Fibroblast of the aortic adventitia (primary cell): ENCODE measurements at regions not wholly inside any gene's neighbourhood (a gene's known extent, or its start where the extent isn't known, plus 50 kb on each side); places are given as distances from the start of the nearest gene placed in this dataset.

Source experiments
- DNase-seq: peaks from one replicate; pipeline ENCODE4 v3.0.0-alpha.2; 2010; ENCODE audit warnings: low read depth
- H3K4me3 ChIP-seq: 2 replicates; pipeline ENCODE4 v1.5.1; 2011; ENCODE audit warnings: low read depth, mild to moderate bottlenecking, control low read depth, low read length, moderate library complexity
- TF ChIP-seq, protein P1 (sequence below): IDR thresholded peaks from 2 replicates; pipeline ENCODE4 v1.5.1; 2011; ENCODE audit warnings: mild to moderate bottlenecking, low read length, control low read depth, inconsistent platforms; ENCODE audit not compliant: insufficient read depth

DNA sequence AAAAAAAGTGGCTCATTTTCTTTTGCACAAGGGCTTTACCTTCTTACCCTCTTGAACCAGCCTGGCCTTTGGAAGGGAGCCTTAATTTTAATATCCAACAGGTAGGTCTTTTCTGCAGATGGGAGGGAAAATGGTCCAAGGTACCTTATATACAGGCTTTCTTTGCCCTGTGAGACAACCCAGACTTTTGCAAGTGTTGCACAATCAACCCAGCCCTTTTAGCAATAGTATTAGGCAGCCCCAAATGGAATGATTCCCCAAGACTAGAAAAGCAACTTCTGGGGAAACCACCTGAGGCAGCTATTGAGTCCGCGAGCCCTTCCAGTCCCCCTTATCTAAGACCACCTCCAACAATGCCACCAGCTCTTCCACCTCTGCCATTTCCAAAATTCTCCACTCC is 1138.3 kb downstream of the XPNPEP1 start:
- TF ChIP-seq, protein P1, sequence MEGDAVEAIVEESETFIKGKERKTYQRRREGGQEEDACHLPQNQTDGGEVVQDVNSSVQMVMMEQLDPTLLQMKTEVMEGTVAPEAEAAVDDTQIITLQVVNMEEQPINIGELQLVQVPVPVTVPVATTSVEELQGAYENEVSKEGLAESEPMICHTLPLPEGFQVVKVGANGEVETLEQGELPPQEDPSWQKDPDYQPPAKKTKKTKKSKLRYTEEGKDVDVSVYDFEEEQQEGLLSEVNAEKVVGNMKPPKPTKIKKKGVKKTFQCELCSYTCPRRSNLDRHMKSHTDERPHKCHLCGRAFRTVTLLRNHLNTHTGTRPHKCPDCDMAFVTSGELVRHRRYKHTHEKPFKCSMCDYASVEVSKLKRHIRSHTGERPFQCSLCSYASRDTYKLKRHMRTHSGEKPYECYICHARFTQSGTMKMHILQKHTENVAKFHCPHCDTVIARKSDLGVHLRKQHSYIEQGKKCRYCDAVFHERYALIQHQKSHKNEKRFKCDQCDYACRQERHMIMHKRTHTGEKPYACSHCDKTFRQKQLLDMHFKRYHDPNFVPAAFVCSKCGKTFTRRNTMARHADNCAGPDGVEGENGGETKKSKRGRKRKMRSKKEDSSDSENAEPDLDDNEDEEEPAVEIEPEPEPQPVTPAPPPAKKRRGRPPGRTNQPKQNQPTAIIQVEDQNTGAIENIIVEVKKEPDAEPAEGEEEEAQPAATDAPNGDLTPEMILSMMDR: no peak
- no peak for DNase-seq
- H3K4me3 ChIP-seq: no peak overlapping the region

DNA sequence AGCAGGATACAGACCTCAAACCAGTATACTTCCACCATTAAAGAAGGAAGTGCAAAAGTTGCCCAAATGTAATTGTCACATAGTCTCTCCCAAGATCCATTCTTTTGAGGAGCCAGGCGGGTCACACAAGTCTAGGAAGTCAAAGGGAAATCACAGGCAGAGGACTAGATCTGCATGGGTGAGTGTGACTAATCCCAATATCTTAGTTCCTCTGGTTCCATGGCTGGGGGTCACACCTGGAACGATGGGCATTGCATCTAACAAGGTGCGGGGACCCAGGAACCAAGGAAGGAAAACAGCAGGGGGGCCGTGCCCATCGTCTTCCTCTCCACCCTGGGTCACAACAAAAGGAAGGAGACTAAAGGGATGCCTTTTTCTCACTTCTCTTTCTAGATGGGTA is 1138.8 kb downstream of the XPNPEP1 start:
- TF ChIP-seq, protein P1: no peak
- H3K4me3 ChIP-seq: no peak overlapping the region
- DNase-seq: no peak

DNA sequence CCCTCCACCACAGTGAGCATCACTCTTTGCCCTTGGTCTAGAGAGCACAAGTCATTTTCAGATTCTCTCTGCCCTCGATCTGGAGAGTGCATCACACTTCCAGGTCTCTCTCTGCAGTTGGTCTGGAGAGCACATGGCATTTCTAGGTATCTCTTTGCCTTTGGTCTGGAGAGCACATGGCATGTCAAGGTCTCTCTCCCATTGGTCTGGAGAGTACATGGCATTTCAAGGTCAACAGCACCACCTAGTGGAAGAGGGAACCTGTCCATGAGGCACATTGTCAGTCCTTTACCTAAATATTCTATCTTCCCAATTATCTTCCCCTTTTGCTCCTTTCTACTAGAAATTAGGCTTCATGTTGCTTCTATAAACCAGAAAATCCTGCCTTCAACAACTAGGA is 1139.4 kb downstream of the XPNPEP1 start:
- no peak overlapping the region for H3K4me3 ChIP-seq
- TF ChIP-seq, protein P1: peak; percentile 37
- peak; percentile 53 for DNase-seq

DNA sequence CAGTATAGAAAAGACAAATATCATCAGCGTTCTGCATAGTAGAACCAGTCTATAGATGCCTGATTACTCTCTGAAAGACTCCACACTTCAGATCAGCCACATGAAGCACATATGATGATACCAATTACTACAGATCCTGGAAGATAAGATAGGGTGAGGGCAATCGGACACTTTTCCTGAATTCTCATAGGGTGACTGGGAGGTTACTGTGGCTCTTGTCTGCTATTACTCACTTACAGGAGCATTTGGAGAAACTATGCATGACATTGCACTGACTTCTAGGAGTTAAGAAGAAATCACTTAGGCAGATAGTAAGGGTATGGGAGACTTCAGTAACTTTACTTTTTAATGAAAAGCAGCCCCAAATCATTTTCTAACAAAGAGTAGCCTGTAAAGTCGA is 1140.9 kb downstream of the XPNPEP1 start:
- DNase-seq: peak; percentile 17
- TF ChIP-seq, protein P1: no peak
- no peak overlapping the region for H3K4me3 ChIP-seq

DNA sequence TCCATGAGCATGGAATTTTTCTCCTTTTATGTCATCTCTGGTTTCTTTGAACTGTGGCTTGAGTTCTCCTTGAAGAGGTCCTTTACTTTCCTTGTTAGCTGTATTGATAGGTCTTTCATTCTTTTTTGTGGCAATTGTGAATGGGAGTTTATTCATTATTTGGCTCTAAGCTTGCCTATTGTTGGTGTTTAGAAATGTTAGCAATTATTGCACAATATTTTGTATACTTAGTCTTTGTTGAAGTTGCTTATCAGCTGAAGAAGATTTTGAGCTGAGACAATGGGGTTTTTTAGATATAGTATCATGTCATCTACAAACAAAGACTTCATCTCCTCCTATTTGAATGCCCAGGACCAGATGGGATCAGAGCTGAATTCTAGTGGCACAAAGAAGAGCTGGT is 1143.8 kb downstream of the XPNPEP1 start:
- no peak overlapping the region for H3K4me3 ChIP-seq
- DNase-seq: no peak
- TF ChIP-seq, protein P1: no peak

DNA sequence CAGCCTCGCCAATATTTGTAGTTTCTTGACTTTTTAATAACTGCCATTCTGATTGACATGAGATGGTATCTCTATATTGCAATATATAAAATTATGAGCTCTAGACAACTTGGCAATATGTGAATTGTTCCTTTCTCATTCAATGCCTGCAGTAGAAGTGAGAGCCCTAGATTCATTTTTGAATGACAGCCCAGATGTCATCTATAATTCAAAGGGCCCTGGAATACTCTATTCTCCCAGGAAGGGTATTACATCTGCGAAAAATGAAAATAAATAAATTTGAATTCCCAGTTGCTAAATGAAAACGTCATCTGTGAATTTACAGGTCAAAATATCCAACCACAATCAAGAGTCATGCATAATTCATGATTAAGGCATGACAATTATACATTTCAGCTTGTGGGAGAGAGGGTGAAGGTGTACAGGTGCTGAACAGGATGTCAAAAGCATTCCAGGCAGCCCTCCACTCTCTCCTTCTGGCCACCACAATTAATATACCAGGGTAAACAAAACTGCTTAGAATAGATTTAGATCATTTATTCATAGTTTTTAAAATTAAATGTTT is 1147.3 kb downstream of the XPNPEP1 start:
- DNase-seq: no peak
- H3K4me3 ChIP-seq: no peak overlapping the region
- TF ChIP-seq, protein P1: no peak

DNA sequence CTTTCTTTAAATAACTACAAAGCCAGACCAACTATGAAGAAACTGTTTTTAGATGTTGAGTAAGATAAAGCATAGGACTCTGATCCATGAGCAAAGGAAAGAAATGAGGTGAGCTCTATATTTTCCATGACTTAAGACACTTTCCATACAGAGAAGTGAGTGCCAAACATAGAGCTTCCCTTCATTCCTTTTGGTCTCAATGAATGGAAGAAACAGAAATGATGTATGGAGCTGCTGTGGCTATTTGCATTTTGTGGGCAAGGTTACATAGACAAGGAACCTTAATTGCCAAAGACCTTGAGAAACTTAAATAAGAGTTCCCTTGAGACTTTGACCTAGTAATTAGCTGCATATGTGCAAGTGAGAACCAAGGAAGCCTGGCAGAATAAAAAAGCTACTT is 1152.2 kb downstream of the XPNPEP1 start:
- DNase-seq: no peak
- TF ChIP-seq, protein P1: no peak
- no peak overlapping the region for H3K4me3 ChIP-seq
